ENCODE measurements at regions not wholly inside any gene's neighbourhood (a gene's known extent, or its start where the extent isn't known, plus 50 kb on each side); places are given as distances from the start of the nearest gene placed in this dataset.

DNA sequence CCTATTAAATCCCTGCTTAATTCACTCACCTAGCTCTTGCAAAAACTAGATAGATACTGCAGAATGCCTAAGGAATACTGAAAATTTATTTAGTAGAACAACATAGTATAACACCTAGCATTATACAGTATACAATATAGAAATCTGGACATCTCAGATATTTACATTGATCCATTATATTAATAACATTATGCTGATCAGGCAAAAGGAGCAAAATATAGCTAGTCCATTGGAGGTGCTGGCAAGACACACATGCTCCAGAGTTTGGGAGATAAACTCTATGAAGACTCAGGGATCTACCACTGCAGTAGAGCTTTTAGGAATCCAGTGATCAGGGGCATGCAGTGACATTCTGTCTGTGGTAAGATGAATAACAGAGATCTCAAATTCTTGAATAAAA, 357.6 kb downstream of the TBC1D4 start:
- DNase-seq = no peak

DNA sequence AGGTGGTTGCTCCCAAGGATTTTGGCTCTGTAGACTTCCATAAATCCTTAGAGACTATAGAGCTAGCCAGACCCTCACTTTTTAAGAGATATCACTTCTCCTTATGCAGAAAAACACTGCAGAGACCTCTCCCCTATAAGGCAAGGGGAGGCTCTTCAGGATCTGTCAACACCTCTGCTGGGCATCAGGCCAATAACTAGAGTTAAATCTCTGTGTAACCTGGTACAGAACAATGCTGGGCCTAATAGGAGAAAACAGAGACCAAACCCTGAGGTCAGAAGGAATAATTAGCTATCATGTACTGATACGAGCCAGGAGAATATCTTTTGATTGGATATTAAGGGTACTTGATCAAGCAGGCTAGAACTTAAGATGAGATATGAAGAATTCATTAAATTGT, 358.5 kb downstream of the TBC1D4 start:
- DNase-seq = no peak

DNA sequence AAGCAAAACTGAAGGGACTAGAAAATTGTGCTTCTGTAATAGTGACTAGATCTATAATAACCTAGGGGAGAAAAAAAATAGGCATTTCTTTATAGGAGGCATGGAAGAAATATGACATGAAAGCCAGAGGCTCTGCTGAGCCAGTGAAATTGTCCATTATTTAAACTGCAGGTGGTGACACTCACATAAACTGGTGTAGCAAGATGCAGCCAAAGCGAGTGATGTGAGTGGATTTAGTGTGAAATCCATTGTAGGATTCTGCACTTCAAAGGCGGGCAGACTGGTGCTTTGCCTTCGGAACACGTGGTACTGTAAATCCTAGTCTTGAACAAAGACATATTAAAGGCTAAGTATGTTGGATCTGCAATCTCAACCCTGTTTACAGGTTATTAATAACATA, 361.9 kb downstream of the TBC1D4 start:
- DNase-seq = no peak

DNA sequence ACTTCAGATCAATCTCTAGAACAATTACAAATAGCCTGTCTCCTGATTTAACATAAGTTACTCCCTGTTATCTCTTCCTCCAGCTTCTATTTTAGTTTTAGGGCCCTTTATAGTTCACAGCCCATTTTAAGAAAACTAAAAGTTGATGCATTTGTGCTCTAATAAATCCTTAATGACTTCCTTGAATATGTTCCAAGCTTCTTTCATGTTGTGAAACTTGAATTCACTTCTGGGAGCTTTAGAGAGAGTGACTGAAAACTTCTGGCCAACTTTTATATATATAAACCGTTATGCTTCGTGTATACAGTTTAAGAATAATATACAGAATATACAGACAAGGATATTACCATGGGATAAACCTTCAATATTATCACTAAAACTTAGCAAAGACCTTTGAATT, 366.8 kb downstream of the TBC1D4 start:
- no peak for DNase-seq

DNA sequence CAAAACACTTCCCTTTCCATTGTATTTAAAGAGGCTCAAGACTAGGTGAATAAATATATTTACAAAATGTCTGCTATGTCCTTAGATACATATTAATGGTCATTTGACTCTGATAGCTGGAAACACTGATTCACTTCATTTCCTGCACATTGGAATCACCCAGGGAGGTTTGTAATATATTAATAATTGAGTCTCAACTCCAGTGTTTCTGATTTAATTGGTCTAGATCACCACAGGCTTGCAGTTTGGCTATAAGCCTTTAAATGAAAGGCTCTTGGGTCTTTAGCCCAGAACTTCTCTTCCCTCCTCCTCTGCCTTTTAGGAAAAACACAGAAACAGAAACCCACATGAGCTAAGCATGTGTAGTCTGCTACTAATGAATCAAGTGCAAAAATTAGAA, 378.0 kb downstream of the TBC1D4 start:
- no peak for DNase-seq

DNA sequence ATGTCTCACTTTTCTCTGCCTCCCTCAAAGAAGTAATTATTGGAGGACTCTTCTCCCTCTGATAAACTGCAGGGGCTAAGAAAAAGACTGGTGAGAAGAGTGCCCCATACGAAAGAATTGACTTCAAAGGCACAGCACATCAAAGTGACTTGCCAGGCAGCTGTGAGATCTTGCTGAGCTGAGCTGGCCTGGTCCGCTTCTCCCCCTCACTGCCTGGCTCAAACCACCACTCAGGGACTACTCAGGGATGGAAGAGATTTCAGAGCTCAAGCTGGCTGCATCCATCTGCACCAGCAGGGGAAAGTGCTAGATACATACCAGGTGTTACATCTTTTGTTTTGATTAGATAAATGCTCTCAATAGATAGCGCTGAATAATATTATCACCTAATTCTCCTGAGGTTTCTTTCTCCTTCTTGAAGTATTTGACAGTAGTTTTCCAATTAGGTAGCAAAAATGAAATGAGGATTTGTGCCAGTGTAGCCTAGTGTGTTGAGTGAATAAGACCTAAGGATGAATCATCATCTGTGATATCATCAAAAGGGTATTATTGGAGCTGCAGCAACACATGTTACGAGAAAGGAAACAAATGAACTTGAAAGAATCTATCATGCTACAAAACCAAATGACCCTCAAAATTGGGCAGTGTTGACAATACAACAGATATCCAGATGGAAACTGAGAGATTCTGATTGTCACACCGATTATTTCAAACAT, 379.8 kb downstream of the TBC1D4 start:
- DNase-seq = no peak

DNA sequence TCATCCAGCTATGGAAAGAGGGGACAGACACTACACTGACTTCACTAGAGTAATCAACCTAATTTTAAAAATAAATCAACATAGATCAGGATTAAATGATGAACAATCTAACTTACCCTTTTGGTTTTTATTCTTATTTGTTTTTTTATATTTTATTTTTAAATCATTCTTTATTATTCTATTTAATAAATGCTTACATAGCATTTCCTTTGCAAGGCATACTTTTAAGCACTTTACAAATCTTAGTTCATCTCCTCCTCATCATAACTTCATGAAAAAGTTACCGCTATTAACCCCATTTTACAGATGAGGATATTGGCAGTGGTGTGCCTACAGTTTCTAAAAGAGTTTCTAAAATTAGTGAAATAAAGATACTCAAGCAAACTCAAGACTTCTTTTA, 380.6 kb downstream of the TBC1D4 start:
- no peak for DNase-seq

DNA sequence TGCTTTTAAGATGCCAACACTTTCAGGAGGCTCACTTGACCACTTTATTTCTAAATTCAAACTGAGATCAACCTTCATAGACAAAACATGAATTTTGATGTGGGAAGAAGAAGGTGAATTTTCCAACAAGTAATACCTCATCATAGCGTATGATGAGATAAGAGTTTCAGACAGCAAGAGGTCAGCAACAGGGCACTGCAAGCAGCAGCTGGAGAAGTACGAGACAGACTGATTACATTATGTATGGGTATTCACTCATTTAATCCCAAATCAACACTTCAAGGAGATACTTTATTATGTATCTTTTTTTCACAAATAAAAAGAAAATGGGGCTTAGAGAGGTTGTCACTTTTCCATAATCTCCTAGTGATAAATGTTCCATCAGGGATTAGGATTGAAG, 389.8 kb downstream of the TBC1D4 start:
- no peak for DNase-seq

DNA sequence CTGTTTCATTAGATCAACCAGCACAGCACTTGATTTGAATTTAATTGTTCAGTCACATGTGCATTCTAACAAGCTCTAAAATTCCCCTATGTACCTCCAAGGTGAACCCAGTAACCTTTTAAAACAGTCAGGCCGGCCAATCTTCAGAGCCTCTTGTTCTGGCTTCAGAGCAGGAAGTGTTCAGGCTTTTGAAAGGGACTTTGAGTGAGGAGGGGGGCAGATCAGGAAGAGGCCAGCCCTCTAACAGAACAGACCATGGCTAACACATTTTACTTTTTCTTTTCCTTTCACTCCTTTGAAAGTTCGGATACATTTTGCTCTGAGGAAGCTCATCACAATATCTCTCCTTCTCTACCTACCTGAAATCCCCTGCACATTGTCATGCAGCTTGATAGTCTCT, 390.3 kb downstream of the TBC1D4 start:
- no peak for DNase-seq

DNA sequence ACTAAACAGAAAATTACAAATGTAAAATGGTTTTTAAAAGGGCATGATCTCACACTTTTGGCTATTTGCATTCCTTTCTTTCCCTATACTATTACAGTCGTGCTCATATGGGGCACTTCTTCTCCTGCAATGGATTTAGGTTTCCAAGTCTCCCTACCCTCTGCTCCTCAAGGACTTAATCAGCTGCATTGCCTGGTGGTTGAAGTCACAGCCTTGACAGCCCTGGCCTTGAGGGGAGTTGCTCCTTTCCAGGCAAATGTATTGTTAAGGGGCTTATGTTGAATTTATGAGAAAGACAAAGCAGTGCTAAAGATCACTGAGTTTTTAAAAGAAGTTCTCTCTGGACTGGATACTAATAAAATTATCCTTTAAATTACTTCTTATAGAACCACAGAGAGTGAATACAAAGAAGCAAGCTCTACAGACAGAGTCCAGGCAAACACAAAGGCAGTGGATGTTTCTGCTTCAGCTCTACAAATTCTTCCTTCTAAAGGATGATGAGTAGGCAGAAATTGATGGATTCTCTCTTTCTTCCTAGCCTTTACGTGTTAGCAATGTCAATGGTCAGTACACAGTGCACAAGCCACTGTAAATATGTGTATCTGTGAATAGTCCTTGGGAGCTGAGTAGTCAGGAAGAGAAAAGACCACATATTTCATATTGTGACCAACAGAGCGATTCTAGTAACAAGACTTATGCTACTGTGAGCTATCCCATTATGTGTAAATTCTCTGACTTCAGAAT, 390.9 kb downstream of the TBC1D4 start:
- DNase-seq = no peak

DNA sequence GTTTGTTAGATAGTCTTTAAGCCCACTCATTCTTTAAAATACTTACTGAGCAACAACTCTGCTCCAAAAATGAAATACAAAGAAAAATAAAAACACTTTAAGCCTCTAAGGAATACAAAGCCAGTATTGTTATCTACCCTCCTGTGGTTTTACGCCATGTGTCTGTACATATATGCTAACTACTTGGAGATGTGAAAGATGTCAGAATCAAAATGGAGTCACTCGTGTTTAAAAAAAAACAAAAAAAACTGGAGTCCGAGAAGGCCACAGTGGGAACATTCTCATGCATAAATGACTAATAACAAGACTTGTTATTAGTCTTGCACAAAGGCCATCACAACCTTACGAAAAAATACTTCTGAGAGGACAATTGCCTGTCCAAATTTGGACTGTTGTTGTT, 393.1 kb downstream of the TBC1D4 start:
- DNase-seq = no peak

DNA sequence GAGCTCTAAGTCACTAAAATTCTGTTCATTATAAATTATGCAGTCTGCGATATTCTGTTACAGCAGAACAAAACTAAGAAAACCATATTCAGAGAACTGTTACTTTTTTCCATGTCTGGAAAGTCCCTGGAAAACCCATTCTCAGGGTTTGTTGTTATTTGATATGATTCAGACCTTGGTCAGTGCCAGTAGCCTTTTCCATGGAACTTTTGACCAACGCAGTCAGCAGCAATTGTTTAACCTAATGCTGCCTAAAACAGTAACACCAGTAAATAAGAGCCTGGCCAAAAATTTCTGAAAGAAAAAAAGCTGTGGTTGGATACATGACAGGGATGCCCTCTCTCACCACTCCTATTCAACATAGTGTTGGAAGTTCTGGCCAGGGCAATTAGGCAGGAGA, 402.7 kb downstream of the TBC1D4 start:
- no peak for DNase-seq

DNA sequence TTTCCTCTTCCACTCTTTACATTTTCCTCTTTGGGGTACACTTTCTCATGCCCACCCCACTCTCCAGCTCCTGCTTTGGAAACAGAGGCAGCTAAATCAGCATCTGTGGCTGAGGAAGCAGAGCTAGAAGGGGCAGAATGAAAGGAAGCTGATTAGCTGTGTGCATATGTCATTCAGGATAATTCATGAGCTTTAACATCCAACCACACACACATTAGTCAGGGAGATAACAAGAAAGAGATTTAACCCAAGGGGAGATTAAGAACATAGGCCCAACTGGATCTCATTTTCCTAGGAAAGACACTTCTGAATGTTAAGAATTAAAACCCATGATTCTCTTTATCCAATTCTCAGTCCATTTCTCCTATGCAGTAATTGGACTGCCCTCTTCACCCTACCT, 405.5 kb downstream of the TBC1D4 start:
- no peak for DNase-seq

DNA sequence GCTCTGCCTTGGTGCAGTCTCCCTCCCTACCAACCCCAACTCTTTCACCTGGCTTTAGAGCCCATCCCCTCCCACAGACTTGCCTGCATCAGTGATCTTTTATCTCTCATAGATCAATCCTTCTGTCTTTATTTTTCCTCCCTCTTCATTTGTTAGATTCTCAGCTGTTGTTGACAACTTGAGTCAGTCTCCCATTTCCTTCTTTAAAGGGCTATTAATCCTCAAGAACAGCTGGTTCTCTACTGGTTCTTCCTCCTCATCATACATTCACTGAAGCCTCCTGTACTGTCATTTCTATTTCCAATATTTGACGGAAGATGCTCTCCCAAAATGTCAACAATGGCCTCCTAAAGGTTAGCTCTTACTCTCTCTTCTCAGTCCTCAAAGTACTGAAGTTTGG, 408.2 kb downstream of the TBC1D4 start:
- no peak for DNase-seq

DNA sequence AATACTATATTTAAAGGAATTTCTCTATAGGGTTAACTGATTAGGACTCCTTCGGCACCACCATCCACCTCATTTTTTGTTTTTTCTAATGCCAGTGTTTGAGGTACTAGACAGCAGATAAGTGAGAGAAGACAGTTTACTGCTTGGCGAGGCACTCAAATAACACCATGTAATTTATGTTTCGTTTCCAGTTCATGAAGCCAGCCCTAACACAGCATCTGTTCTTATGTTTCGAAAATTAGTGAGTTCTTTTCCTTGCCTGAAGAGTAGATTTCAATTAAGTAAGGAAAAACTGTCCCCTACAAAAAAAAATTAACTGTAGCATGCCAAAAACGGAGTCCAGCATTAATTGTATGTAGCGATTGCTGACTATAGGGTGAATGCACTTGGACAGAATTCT, 409.1 kb downstream of the TBC1D4 start:
- no peak for DNase-seq

DNA sequence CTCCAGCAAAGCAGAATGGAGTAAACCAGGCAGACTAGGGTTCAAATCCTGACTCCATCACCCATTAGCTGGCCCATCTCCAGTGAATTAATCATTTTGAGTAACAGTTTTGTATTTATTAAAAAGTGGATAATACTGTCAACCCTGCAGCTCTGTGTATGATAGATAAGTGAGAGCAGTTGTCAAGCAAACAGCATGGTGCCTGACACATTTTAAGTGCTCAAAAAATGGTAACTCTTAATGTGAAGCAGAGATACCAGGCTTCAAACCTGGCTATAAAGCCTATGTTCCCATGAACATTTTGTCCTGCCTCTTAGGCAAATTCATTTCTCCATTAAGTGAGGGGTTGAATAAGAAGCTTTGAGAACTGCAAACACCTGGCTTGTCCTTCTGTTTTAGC, 409.6 kb downstream of the TBC1D4 start:
- no peak for DNase-seq

DNA sequence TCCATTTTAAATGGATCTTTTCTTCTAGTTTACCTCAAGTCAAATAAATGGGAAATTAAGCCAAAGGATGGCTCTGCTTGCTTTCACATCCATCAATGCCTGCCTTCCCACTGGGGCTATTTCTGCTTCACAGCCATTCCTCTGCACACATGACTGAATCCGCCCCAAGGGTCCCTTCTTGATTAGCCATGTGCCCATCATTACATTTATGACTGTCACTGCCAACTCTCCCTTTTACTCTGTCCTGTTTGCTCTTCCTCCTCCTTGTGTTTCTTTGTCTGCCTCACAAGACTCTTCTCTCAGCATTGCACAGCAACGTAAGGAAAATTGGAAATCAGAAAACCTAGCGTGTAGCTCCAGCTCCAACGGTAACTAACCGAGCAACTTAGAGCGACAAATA, 410.2 kb downstream of the TBC1D4 start:
- DNase-seq = no peak

DNA sequence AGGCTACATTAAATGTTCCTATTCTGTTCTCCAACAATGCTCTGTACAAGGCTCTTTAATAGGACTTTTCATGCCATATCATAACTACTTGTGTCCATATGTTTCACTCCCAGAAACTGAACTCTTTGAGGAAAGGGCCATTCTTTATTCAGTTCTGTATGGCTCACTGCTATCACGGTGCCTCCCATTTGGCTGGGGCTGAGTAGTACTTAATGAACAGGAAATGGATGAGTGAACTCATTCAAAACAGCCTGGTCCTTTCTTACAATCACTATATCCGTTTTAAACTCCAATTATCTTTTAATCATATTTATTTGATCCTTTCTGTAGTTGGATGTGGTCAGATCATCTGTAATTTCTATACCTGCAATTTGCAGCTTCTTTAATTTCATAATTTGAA, 410.6 kb downstream of the TBC1D4 start:
- no peak for DNase-seq

DNA sequence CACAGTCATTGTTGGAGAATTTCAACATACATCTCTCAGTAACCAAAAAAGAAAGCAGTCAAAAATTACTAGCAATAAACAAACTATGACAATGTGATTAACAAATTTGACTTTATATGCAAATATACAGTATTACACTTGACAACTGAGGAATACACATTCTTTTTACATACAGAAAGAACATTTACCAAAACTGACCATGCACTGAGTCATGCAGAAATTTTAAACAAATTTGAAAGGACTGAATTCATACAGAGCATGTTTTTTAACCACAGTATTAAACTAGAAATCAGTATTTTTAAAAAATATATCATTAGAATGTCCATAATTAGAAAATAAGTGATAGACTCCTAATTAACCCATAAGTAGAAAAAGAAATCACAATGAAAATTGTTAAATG, 420.1 kb downstream of the TBC1D4 start:
- DNase-seq = no peak

DNA sequence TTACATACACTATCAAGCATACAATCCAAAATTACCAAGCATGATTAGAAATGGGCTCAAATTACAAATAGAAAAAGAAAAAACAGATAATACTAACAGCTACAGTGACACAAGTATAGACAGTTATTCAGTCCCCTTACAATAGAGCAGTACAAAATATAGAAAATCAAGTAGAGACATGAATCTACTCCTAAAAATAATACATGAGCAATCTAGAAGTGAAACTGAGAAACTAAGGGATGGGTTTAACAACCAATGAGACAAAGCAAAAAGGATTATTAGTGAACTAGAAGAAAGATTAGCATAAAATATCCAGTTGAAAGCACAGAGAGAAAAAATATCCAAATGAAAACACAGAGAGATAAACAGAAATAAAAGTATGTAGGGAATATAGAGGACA, 426.7 kb downstream of the TBC1D4 start:
- no peak for DNase-seq

DNA sequence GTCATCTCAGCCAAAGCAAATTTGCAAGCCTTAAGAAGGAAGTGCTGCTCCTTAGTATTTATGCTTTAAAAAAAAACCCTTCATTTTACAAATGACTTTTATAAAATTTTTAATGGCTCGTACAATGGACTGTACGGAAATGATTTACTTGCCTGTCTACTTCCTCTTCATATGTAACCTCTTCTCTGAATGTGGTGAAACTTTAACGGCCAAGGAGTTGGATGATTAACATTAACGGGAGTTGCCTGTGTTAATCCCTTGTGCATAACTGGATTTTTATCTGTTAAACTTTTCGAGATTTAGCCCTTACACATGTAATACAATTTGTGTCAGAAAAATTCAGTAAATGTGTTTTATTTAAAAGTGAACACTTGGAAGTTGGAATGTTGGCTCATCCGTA, 429.4 kb downstream of the TBC1D4 start:
- DNase-seq = no peak

DNA sequence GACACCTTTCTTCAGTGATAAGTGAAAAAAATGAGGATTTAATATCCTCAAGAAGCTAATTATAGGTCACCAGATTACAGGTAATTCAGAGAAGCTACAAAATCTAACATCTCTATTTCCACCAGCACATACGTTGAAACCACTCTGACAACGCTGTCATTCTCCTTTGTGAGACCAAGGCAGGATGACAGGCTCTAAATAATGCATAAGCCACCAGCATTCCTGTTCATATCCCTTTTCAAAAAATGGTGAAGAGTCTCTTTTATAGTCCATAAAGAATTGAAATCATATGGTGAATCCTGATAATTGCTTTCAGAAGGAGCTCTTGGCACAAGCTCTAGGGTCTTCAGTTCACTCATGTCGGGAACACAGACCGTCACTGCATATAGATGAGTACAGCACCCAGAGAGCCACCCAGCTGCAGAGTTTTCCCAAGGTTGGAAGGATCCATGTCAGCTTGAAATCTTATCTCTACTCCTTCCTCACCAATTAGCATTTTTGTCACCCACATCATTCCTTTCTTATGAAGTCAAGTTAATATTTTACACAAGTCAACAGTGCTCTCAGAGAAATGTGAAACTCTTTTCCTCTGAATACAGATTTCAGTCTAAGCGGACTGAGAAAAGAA, 431.4 kb downstream of the TBC1D4 start:
- DNase-seq = no peak

DNA sequence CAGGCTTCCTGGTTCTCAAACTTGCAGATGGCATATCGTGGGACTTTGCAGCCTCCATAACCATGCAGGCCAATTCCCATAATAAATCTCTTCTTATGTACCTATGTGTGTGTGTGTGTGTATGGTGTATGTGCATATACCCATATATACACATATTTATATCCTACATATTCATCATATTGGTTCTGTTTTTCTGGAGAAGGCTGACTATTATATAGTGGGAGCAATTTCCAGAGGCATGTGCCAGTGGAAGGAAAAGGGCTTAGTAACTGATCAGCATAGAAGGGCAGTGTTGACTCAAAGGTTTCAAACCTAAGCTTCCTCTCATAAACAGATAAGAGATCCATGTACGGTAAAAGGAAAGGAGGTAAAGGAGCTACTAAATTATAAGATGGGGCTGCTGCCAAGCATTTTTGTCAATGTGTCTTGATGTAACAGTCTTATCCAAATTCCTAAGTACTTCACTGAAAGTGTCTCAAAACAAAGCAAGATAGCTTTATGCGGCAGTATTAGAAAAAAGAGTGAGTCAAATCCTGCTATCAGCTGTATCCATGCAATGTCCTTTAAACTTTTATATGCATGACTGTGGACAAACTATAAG, 432.1 kb downstream of the TBC1D4 start:
- no peak for DNase-seq

DNA sequence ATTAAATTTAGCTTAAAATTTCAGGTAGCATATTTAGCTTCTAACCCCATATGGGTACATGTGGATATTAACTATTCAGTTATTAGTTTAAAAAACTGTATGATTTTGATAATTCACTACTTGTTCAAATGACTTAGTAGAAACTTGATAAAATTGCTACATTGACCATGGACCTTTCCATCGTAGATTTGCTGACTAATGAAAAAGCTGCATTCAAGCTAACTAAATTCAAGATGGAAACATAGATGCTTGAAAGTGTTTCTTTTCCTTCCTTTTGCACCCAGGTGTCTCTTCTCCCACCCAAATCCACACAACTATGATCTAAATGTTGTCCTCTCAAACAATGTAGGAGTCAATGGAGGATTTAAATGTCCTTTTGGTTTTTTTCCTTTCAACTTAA, 439.2 kb downstream of the TBC1D4 start:
- no peak for DNase-seq

All from 8988T (cell line).